Right cardiac atrium (tissue), 5 donors: ENCODE measurements at regions not wholly inside any gene's neighbourhood (a gene's known extent, or its start where the extent isn't known, plus 50 kb on each side); places are given as distances from the start of the nearest gene placed in this dataset.
"Not testable (repeated sequence)": the region's sequence is repeated elsewhere in the genome, so short reads cannot be mapped to it uniquely, and the experiment has no call there.

Experiments
- ATAC-seq, 2 donors: fragments of 200-7000 bp; cut with Tn5 transposase; one replicate each; pipeline versions ENCODE4 v1.8.0 to v1.9.1; 2020; ENCODE audit warnings: moderate library complexity in 2 of 2, mild to moderate bottlenecking in 1 of 2
- DNase-seq, 3 donors: peaks; one replicate each; pipeline ENCODE4 v3.0.0-alpha.2; 2020
- H3K27ac ChIP-seq: one replicate; pipeline ENCODE4 v1.5.1; 2013; ENCODE audit warnings: mild to moderate bottlenecking, low read length, control low read depth, moderate library complexity
- H3K27me3 ChIP-seq: one replicate; pipeline ENCODE4 v1.6.1; 2013; ENCODE audit not compliant: control insufficient read depth, insufficient read depth
- H3K4me1 ChIP-seq: one replicate; pipeline ENCODE4 v1.6.1; 2013; ENCODE audit warnings: low read length; ENCODE audit not compliant: control insufficient read depth, insufficient read depth
- H3K4me3 ChIP-seq: one replicate; pipeline ENCODE4 v1.5.1; 2013; ENCODE audit warnings: low read length, control low read depth
- H3K9me3 ChIP-seq: one replicate; pipeline ENCODE4 v1.6.1; 2013; ENCODE audit warnings: low read length; ENCODE audit not compliant: control insufficient read depth
- whole genome bisulfite sequencing: extraction: QIAGEN DNeasy Blood & Tissue Kit; methylation state at CpG from one replicate; pipeline ENCODE4 v1.1.7; 2013; 5-methylcytosine and 5-hydroxymethylcytosine counted together
- intact Hi-C, 4 donors: fragments of 100-400 bp; cut with DNase I; formaldehyde crosslinking; loops; one replicate each; pipeline versions ENCODE4 v1.11.0 to v1.14.0; 2022 to 2023
- donor health status: healthy with polysubstance abuse.
- donor health status: DM: no; HTN: yes; CAD: no.
- donor health status: DM: no; HTN: no; CAD: no.
- donor health status: DM: no; HTN: yes; CAD: no; lungs with severe emphysema.
- donor health status: DM: yes; HTN: yes; CAD: no.

DNA sequence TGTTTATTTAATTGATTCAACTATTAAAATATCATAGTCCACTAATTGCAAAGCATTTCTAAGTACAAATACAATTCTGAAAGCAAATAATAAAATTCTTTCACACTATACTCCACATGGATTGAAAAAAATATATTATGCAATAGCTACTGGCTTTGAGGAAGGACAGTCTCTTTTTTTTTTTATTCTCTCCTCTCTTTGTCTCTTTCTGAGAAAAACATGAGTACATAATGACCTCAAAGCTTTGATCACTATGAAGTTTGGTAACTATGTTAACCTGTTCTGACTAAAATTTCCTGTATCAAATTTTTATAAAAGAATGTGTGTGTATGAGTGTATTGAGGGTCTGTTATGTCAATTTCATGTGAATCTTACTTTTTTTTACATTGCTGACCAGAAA is 96.2 kb downstream of the RGS2 start:
- Histone ChIP-seq H3K4me3 (no peak overlapping the region), H3K27me3 (no peaks in the 10 kb centered on the region), H3K27ac (no peak overlapping the region), H3K4me1 (no peaks in the 10 kb centered on the region), H3K9me3 (no peaks in the 10 kb centered on the region)
- intact Hi-C loops, result no loop called here
- no peak for DNase-seq
- no peak for ATAC-seq

DNA sequence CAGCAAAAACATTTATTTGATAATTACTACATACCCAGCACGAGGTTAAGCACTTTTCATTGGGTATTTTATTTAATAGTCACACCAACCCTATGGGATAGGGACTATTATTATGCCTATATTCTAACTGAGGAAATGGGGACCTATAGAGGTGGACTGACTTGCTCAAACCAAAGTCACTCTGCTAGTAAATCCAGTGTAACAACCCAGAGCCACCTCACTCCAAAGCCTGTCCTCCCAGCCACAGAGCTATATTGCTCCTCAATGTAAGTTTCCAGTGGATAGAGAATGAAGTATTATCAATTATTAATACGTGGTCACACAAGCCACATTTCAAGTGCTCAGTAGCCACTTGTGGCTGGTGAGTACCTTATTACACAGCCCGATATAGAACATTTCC is 97.5 kb downstream of the RGS2 start:
- WGBS, result 86% methylated on average over 3 of the region's 3 CpGs
- no peak for ATAC-seq

GRCh38 chr1:192907545-192908243 is 98.9 kb downstream of the RGS2 start:
- Histone ChIP-seq H3K4me3 (no peak overlapping the region), H3K4me1 (no peaks in the 10 kb centered on the region), H3K27ac (no peak overlapping the region), H3K27me3 (no peaks in the 10 kb centered on the region), H3K9me3 (no peaks in the 10 kb centered on the region)
- intact Hi-C loops, result no loop called here
- DNase-seq, result no peak
- ATAC-seq, result peak in 1 of 2 donors; percentile 44
- 72% methylated on average over 2 of the region's 2 CpGs for WGBS

More for the DNA sequence above, 97.5 kb downstream of the RGS2 start:
- H3K27ac ChIP-seq, result no peak overlapping the region
- no peaks in the 10 kb centered on the region for H3K27me3 ChIP-seq
- intact Hi-C loops, result no loop called here
- no peak overlapping the region for H3K4me3 ChIP-seq
- no peak for DNase-seq
- H3K4me1 ChIP-seq, result no peaks in the 10 kb centered on the region
- no peaks in the 10 kb centered on the region for H3K9me3 ChIP-seq

DNA sequence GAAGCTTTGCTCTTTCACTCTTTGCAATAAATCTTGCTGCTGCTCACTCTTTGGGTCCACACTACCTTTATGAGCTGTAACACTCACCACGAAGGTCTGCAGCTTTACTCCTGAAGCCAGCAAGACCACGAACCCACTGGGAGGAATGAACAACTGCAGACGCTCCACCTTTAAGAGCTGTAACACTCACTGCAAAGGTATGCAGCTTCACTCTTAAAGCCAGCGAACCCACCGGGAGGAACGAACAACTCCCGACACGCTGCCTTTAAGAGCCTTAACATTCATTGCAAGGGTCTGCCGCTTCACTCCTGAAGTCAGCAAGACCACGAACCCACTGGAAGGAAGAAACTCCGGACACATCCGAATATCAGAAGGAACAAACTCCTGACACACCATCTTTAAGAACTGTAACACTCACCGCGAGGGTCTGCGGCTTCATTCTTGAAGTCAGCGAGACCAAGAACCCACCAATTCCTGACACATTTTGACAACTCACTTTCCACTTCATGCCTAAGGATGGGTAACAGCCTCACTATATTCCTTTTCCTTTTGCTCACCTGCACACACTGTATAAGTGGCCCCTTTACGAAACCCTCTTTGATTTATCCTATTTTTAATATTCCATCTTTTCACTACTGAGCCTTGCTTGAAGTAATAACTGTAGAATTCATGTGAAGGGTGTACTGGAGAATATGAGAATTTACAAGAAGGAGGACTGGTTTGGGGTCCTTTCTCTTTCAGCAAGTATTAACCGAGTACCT is 103.2 kb downstream of the RGS2 start:
- H3K27me3 ChIP-seq, H3K27ac ChIP-seq, H3K4me1 ChIP-seq, DNase-seq, H3K4me3 ChIP-seq, intact Hi-C loops, ATAC-seq, H3K9me3 ChIP-seq: not testable (repeated sequence)
- 95% methylated on average over 18 of the region's 18 CpGs for WGBS

DNA sequence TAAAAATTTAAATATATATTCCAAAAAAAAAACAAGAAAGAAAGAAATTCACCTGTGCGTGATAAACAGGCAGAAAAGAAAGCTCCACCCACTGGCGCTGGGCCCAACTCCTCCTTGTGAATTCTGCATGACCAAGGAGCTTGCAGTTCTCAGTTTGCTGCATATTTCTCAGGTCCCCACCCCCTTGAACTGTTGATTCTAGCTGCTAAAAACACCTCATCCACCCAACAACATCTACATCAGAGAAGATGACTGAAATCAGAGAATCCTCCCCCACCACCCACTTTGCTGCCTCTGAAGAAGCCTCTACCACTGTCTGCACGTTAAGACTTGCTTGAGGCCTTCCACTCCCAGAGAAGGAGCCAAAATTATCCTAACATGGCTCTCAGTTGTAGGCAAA is 104.8 kb downstream of the RGS2 start:
- Histone ChIP-seq H3K4me1 (no peaks in the 10 kb centered on the region), H3K27ac (no peak overlapping the region), H3K9me3 (no peaks in the 10 kb centered on the region), H3K4me3 (no peak overlapping the region), H3K27me3 (no peaks in the 10 kb centered on the region)
- DNase-seq, result peak in 1 of 3 donors; percentile 33
- ATAC-seq, result no peak
- 55% methylated on average over 3 of the region's 3 CpGs for WGBS
- intact Hi-C loops, result no loop called here

DNA sequence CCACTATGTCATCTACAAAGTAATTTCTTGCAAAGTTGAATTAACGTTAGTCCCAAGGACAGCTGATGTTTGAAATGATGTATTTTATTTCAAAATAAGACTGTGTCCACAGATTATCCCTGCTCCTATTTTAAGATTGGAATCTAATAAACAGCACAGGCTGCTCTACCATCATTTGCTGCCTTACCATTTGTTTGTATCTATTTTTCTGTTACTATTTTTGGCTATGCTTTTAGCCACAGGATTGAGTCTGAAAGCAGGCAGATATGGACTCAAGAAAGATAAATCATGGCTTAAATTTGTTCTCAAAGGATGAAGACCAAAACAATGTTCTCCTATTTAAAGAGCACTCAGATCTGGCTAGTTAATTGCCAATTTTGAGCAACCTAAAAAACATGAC is 105.3 kb downstream of the RGS2 start:
- H3K9me3 ChIP-seq, result no peaks in the 10 kb centered on the region

DNA sequence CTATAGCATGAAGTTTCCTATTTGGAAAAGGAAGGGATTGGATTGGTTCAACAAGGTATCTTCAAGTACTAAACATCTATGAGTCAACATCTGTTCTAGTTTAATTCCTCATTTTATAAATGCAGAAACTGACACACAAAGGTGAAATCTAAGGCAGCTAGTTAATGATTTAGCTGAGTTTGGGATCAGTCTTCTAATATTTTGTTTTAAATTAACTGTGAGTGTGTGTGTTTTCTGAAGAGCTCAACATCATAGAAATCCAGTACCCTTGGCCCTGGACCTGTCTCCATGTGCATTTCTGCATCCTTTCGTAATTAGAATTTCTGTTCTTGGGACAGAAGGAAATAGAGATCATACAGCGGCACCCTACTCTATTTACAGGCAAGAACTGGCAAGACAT is 105.9 kb downstream of the RGS2 start:
- 95% methylated on average over 2 of the region's 2 CpGs for WGBS
- H3K27ac ChIP-seq, result no peak overlapping the region
- H3K4me3 ChIP-seq, result no peak overlapping the region
- DNase-seq (no peak), ATAC-seq (no peak)
- intact Hi-C loops, result no loop called here
- H3K4me1 ChIP-seq, result no peaks in the 10 kb centered on the region
- H3K9me3 ChIP-seq, result no peaks in the 10 kb centered on the region
- H3K27me3 ChIP-seq, result no peaks in the 10 kb centered on the region

More for the DNA sequence above, 105.3 kb downstream of the RGS2 start:
- intact Hi-C loops, result no loop called here
- 67% methylated on average over 1 of the region's 1 CpG for WGBS
- no peak overlapping the region for H3K27ac ChIP-seq
- no peak for ATAC-seq
- H3K4me1 ChIP-seq, result no peaks in the 10 kb centered on the region
- no peak overlapping the region for H3K4me3 ChIP-seq
- no peaks in the 10 kb centered on the region for H3K27me3 ChIP-seq
- DNase-seq, result no peak

- DNase-seq (no peak), ATAC-seq (no peak)
- Histone ChIP-seq H3K4me3 (no peak overlapping the region), H3K27ac (no peak overlapping the region), H3K27me3 (no peaks in the 10 kb centered on the region), H3K4me1 (no peaks in the 10 kb centered on the region), H3K9me3 (no peaks in the 10 kb centered on the region)
- intact Hi-C loops, result no loop called here
- 86% methylated on average over 1 of the region's 1 CpG for WGBS
Measured at GRCh38 chr1:192916021-192916420, 107.2 kb downstream of the RGS2 start.

- H3K27ac ChIP-seq, result no peak overlapping the region
- no peak for ATAC-seq
- WGBS, result 77% methylated on average over 1 of the region's 1 CpG
Measured at GRCh38 chr1:192918259-192918658, 109.4 kb downstream of the RGS2 start.

GRCh38 chr1:192920412-192920811 is 111.6 kb downstream of the RGS2 start:
- WGBS, result 91% methylated on average over 3 of the region's 3 CpGs
- ATAC-seq, result no peak
- no peaks in the 10 kb centered on the region for H3K27me3 ChIP-seq
- no peaks in the 10 kb centered on the region for H3K4me1 ChIP-seq
- intact Hi-C loops, result no loop called here
- no peak for DNase-seq
- no peaks in the 10 kb centered on the region for H3K9me3 ChIP-seq
- no peak overlapping the region for H3K27ac ChIP-seq
- H3K4me3 ChIP-seq, result no peak overlapping the region

More at GRCh38 chr1:192918259-192918658, 109.4 kb downstream of the RGS2 start:
- Histone ChIP-seq H3K9me3 (no peaks in the 10 kb centered on the region), H3K4me1 (no peaks in the 10 kb centered on the region), H3K4me3 (no peak overlapping the region), H3K27me3 (no peaks in the 10 kb centered on the region)
- DNase-seq, result no peak
- intact Hi-C loops, result no loop called here

- H3K27ac ChIP-seq, result no peak overlapping the region
- 80% methylated on average over 4 of the region's 4 CpGs for WGBS
- H3K4me3 ChIP-seq, result no peak overlapping the region
- intact Hi-C loops, result no loop called here
- H3K9me3 ChIP-seq, result peaks cover 1% of the 10 kb centered on the region
- no peaks in the 10 kb centered on the region for H3K4me1 ChIP-seq
- no peak for DNase-seq
- H3K27me3 ChIP-seq, result no peaks in the 10 kb centered on the region
- no peak for ATAC-seq
Measured at GRCh38 chr1:192925609-192926008, 116.8 kb downstream of the RGS2 start.
